ENCODE measurements at regions not wholly inside any gene's neighbourhood (a gene's known extent, or its start where the extent isn't known, plus 50 kb on each side); places are given as distances from the start of the nearest gene placed in this dataset.

GRCh38 chr20:11394145-11394833, 523.4 kb upstream of the BTBD3 start:
- DNase-seq (ENCODE audit: low spot score), result no peak

- no peak for DNase-seq (ENCODE audit: low spot score)
Measured at GRCh38 chr20:11395581-11395980, 522.1 kb upstream of the BTBD3 start.

- no peak for DNase-seq (ENCODE audit: low spot score)
Measured at GRCh38 chr20:11401988-11402387, 515.7 kb upstream of the BTBD3 start.

- no peak for DNase-seq (ENCODE audit: low spot score)
Measured at GRCh38 chr20:11403711-11404110, 514.0 kb upstream of the BTBD3 start.

GRCh38 chr20:11406877-11407276, 510.8 kb upstream of the BTBD3 start:
- no peak for DNase-seq (ENCODE audit: low spot score)

- no peak for DNase-seq (ENCODE audit: low spot score)
Measured at GRCh38 chr20:11409561-11409960, 508.1 kb upstream of the BTBD3 start.

- DNase-seq (ENCODE audit: low spot score), result no peak
Measured at GRCh38 chr20:11411765-11412164, 505.9 kb upstream of the BTBD3 start.

GRCh38 chr20:11426948-11427347, 490.7 kb upstream of the BTBD3 start:
- no peak for DNase-seq (ENCODE audit: low spot score)

- no peak for DNase-seq (ENCODE audit: low spot score)
Measured at GRCh38 chr20:11429168-11429567, 488.5 kb upstream of the BTBD3 start.

- no peak for DNase-seq (ENCODE audit: low spot score)
Measured at GRCh38 chr20:11429889-11430519, 487.7 kb upstream of the BTBD3 start.

GRCh38 chr20:11430652-11431051, 487.0 kb upstream of the BTBD3 start:
- DNase-seq (ENCODE audit: low spot score), result no peak

GRCh38 chr20:11431621-11432020, 486.1 kb upstream of the BTBD3 start:
- no peak for DNase-seq (ENCODE audit: low spot score)

GRCh38 chr20:11432407-11432806, 485.3 kb upstream of the BTBD3 start:
- DNase-seq (ENCODE audit: low spot score), result no peak

- DNase-seq (ENCODE audit: low spot score), result no peak
Measured at GRCh38 chr20:11436113-11436905, 481.4 kb upstream of the BTBD3 start.

- no peak for DNase-seq (ENCODE audit: low spot score)
Measured at GRCh38 chr20:11437090-11437489, 480.6 kb upstream of the BTBD3 start.

GRCh38 chr20:11437611-11438380, 479.9 kb upstream of the BTBD3 start:
- DNase-seq (ENCODE audit: low spot score), result no peak

- DNase-seq (ENCODE audit: low spot score), result no peak
Measured at GRCh38 chr20:11438412-11438811, 479.3 kb upstream of the BTBD3 start.

GRCh38 chr20:11443382-11444119, 474.1 kb upstream of the BTBD3 start:
- DNase-seq (ENCODE audit: low spot score), result no peak

- DNase-seq (ENCODE audit: low spot score), result no peak
Measured at GRCh38 chr20:11445161-11445560, 472.5 kb upstream of the BTBD3 start.

- DNase-seq (ENCODE audit: low spot score), result no peak
Measured at GRCh38 chr20:11445891-11446290, 471.8 kb upstream of the BTBD3 start.

- no peak for DNase-seq (ENCODE audit: low spot score)
Measured at GRCh38 chr20:11447371-11448100, 470.2 kb upstream of the BTBD3 start.

All from HuH-7 (cell line).